ENCODE measurements at regions not wholly inside any gene's neighbourhood (a gene's known extent, or its start where the extent isn't known, plus 50 kb on each side); places are given as distances from the start of the nearest gene placed in this dataset.

DNA sequence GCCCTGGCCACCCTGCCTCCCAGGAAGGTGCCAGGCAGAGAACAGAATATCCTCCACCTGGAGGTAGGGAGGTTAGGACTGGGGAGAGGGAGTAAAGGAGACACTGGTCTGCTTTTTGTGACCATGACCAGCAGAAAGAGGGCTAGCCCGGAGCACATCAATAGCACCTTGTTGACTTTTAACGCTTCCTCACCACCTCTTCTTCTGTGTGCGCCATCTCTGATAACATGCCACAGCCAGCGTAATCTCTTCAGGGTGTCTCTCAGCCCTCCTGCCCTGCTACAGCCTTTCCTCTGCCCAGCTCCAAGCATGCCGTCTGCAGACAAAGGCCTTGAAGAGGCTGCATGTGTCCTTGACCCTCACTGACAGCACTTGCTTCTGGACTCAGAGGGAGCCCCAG lies 50.9 kb upstream of the GJA5 start:
- peaks cover 10% of the 10 kb centered on the region for H3K27me3 Mint-ChIP-seq
- DNase-seq (no peak), ATAC-seq (no peak)
- H3K4me3 Mint-ChIP-seq = no peak overlapping the region
- H3K27ac Mint-ChIP-seq = no peak overlapping the region
- H3K36me3 Mint-ChIP-seq (ENCODE audit: low read depth) = peaks cover 3% of the 10 kb centered on the region
- H3K9me3 ChIP-seq (ENCODE audit: control insufficient read depth, low read length, poor library complexity, severe bottlenecking) = no peaks in the 10 kb centered on the region
- H3K4me1 Mint-ChIP-seq = peaks cover 5% of the 10 kb centered on the region

DNA sequence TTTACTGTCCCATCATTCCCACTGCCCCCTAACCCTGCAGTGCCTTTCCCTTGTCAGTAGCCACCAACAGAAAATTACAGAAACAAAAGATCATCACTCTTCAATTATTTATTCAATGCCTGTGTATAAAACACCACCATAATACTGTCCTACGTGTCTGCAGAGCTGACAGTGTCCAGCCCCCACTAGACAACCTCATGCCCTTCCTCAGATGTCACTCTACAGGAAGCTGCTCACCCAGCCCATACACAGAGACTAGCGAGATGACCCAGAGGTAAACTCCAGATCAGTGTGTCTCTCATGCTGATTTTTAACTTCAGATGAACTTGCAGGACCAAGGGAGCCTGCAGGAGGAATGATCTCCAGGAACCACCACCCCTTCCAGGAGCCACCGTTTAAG lies 51.3 kb upstream of the GJA5 start:
- peaks cover 5% of the 10 kb centered on the region for H3K4me1 Mint-ChIP-seq
- no peak for DNase-seq
- H3K27me3 Mint-ChIP-seq = peaks cover 10% of the 10 kb centered on the region
- H3K36me3 Mint-ChIP-seq (ENCODE audit: low read depth) = peaks cover 3% of the 10 kb centered on the region
- no peak for ATAC-seq
- no peaks in the 10 kb centered on the region for H3K9me3 ChIP-seq (ENCODE audit: control insufficient read depth, low read length, poor library complexity, severe bottlenecking)
- H3K4me3 Mint-ChIP-seq = no peak overlapping the region
- no peak overlapping the region for H3K27ac Mint-ChIP-seq

DNA sequence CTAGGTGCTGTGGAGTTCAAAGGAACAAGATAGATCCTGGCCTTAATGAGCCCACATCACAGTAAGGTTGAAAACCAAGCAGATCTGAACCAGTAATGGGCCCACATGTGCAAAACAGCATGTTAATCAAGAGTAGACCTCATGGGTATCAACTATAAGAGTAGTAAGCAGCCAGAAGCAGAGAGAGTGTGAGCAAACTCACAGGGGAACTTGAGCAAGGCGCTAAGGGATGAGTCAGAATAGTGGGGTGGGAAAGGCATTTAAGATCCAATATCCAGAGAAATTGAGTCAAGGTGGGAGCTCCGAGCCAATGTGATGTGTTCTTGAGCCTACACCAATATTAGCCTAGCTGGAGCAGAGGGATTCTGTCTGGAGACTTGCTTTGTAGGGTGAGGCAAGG lies 52.4 kb upstream of the GJA5 start:
- H3K27me3 Mint-ChIP-seq = peaks cover 10% of the 10 kb centered on the region
- no peak overlapping the region for H3K4me3 Mint-ChIP-seq
- DNase-seq (no peak), ATAC-seq (no peak)
- H3K27ac Mint-ChIP-seq = no peak overlapping the region
- peaks cover 3% of the 10 kb centered on the region for H3K36me3 Mint-ChIP-seq (ENCODE audit: low read depth)
- peaks cover 5% of the 10 kb centered on the region for H3K4me1 Mint-ChIP-seq
- H3K9me3 ChIP-seq (ENCODE audit: control insufficient read depth, low read length, poor library complexity, severe bottlenecking) = no peaks in the 10 kb centered on the region

DNA sequence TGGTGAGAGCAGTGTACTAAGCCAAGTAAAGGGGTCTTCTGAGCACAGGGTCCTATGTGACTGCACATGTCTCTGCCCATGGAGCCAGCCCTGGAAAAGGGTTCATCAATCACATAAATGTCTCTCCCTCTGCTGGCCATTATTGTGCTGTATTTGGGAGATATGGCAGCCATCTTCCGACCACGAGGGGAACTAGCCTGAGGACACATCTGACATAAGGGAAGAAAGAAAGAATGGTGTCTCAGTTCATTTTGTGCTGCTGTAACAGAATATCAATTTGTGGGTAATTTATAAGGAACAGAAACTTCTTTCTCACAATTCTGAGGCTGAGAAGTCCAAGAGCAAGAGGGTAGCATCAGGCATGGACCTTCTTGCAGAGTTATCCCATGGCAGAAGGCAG lies 55.1 kb upstream of the GJA5 start:
- Mint-ChIP-seq H3K27ac (peak overlapping the region; percentile 5), H3K4me3 (no peak overlapping the region)
- DNase-seq = no peak

DNA sequence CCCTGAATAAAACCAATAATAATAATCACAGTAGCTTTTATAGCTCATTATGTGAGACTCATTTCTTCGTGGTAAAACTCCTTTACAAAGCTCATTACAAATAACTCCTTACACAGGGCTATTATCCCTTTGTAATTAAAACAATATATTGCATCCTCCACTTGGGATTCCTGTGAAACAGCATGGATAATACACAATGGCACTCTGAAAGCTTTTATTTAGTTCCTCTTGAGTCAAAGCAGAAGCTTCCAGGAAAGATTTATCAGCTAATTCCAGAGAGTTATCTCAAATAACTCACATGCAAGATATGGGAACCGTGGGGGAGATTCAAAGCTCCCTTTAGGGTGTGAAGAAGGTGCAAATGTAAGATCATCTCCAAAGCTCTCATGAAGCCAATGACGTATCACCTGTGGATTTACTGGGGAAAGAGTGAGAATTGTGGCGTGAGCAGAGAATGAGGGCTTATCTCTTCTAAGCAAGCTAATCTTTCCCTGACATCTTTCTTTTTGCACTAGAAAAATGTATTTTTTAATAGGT lies 60.4 kb upstream of the GJA5 start:
- no peak overlapping the region for H3K4me3 Mint-ChIP-seq
- ATAC-seq (no peak), DNase-seq (no peak)
- no peaks in the 10 kb centered on the region for H3K9me3 ChIP-seq (ENCODE audit: control insufficient read depth, low read length, poor library complexity, severe bottlenecking)
- H3K27ac Mint-ChIP-seq = no peak overlapping the region
- peaks cover 4% of the 10 kb centered on the region for H3K36me3 Mint-ChIP-seq (ENCODE audit: low read depth)
- H3K4me1 Mint-ChIP-seq = no peaks in the 10 kb centered on the region
- H3K27me3 Mint-ChIP-seq = peaks cover 27% of the 10 kb centered on the region

More for the DNA sequence above, 55.1 kb upstream of the GJA5 start:
- H3K4me1 Mint-ChIP-seq = peaks cover 5% of the 10 kb centered on the region
- no peak for ATAC-seq
- peaks cover 20% of the 10 kb centered on the region for H3K27me3 Mint-ChIP-seq
- no peaks in the 10 kb centered on the region for H3K9me3 ChIP-seq (ENCODE audit: control insufficient read depth, low read length, poor library complexity, severe bottlenecking)
- H3K36me3 Mint-ChIP-seq (ENCODE audit: low read depth) = peaks cover 3% of the 10 kb centered on the region

DNA sequence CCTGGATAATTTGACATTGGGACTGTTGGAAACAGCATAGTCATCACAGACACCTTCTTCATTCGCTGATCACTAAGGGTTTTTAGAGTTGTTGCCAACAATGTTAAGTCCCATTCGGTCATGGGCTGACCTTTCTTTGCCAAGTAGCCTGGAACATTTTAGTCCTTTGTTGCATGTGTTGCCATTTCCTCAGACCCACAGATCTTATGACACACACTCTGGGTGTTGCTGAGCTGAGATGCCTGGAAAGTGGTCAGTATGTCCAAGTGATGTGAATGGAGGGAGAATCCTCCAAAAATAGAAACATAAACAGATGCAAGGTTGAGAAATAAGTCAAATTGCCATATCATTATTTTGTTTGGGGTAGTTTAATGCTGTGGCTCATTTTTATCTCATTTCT lies 61.5 kb upstream of the GJA5 start:
- no peaks in the 10 kb centered on the region for H3K9me3 ChIP-seq (ENCODE audit: control insufficient read depth, low read length, poor library complexity, severe bottlenecking)
- peaks cover 27% of the 10 kb centered on the region for H3K27me3 Mint-ChIP-seq
- DNase-seq = no peak
- H3K27ac Mint-ChIP-seq = no peak overlapping the region
- H3K36me3 Mint-ChIP-seq (ENCODE audit: low read depth) = peaks cover 4% of the 10 kb centered on the region
- ATAC-seq = no peak
- no peaks in the 10 kb centered on the region for H3K4me1 Mint-ChIP-seq
- H3K4me3 Mint-ChIP-seq = no peak overlapping the region

DNA sequence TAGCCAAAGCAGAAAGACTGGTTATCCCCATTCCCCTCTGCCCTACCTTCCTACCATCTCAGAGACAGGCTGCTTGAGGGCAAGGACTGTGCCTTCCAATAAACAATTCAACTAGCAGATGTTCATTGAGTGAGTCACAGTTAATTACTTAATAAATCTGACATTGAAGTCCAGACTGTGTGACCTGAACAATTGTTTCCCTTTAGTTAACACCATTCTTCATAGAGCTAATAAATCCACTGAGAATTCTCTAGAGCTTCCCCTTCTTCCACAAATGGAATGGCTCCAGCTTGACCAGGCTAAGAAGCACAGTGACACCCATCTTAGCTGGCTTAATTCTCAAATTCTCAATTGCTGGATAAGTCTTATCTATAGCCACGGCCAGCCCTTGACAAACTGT lies 61.9 kb upstream of the GJA5 start:
- no peak overlapping the region for H3K27ac Mint-ChIP-seq
- no peak overlapping the region for H3K4me3 Mint-ChIP-seq
- DNase-seq (no peak), ATAC-seq (no peak)
- no peaks in the 10 kb centered on the region for H3K4me1 Mint-ChIP-seq
- peaks cover 4% of the 10 kb centered on the region for H3K36me3 Mint-ChIP-seq (ENCODE audit: low read depth)
- peaks cover 27% of the 10 kb centered on the region for H3K27me3 Mint-ChIP-seq
- no peaks in the 10 kb centered on the region for H3K9me3 ChIP-seq (ENCODE audit: control insufficient read depth, low read length, poor library complexity, severe bottlenecking)

DNA sequence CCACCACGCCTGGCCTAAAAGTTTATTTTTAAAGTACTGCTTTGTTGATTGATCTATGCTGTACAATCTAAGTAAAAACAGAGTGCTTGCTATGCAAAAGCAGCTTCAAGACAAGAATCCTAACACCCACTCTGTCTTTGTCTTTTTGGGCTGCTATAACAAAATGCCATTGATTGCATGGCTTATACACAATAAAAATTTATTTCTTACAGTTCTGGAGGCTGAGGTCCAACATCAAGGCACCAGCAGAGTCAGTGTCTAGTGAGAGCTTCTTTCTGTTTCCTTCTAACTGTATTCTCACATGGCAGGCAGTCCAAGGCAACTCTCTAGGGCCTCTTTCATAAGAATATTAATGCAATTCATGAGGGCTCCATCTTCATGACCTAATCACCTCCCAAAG lies 63.6 kb upstream of the GJA5 start:
- ATAC-seq = no peak
- peaks cover 4% of the 10 kb centered on the region for H3K36me3 Mint-ChIP-seq (ENCODE audit: low read depth)
- H3K9me3 ChIP-seq (ENCODE audit: control insufficient read depth, low read length, poor library complexity, severe bottlenecking) = no peaks in the 10 kb centered on the region

DNA sequence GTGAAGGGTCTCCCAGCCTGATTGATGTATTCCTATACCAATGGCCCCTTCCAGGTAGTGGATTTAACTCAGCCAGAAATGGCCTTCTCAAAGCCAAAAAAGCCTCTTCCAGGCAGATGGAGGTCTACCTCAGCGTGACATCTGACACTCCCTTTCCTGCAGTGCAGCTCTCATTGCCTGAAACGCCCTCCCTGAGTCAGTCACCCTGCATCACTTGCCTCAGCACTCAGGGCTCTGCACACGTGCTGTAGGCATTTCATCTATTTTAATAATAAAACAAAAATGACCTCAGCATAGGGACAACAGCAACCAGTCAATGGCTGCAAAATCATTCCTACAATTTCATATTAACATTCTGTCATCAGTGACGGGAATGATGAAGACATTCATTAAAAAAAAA lies 64.4 kb upstream of the GJA5 start:
- no peaks in the 10 kb centered on the region for H3K4me1 Mint-ChIP-seq
- no peaks in the 10 kb centered on the region for H3K9me3 ChIP-seq (ENCODE audit: control insufficient read depth, low read length, poor library complexity, severe bottlenecking)
- H3K36me3 Mint-ChIP-seq (ENCODE audit: low read depth) = peaks cover 2% of the 10 kb centered on the region
- ATAC-seq (no peak), DNase-seq (no peak)
- peaks cover 21% of the 10 kb centered on the region for H3K27me3 Mint-ChIP-seq
- no peak overlapping the region for H3K27ac Mint-ChIP-seq
- no peak overlapping the region for H3K4me3 Mint-ChIP-seq

More for the DNA sequence above, 63.6 kb upstream of the GJA5 start:
- no peak overlapping the region for H3K27ac Mint-ChIP-seq
- DNase-seq = no peak
- peaks cover 25% of the 10 kb centered on the region for H3K27me3 Mint-ChIP-seq
- H3K4me1 Mint-ChIP-seq = no peaks in the 10 kb centered on the region
- no peak overlapping the region for H3K4me3 Mint-ChIP-seq

DNA sequence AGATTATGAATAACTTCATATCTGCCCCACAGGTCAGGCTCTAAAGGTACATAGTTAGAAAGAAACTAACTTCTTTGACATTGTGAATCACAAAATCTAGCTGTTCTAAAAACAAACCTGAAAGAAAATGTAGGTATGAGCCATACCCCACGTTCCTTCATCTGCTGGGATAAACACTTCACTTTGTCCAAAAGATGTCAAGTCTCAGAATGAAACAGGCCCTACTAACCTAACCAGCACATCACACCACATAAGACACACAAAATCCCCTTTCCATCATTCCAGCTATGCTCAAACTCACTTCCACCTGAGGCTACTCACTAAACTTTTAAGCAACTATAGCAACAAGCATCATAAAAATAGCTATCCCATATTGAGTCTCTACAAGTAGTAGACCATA lies 65.2 kb upstream of the GJA5 start:
- no peak overlapping the region for H3K4me3 Mint-ChIP-seq
- peaks cover 14% of the 10 kb centered on the region for H3K27me3 Mint-ChIP-seq
- no peak for ATAC-seq

DNA sequence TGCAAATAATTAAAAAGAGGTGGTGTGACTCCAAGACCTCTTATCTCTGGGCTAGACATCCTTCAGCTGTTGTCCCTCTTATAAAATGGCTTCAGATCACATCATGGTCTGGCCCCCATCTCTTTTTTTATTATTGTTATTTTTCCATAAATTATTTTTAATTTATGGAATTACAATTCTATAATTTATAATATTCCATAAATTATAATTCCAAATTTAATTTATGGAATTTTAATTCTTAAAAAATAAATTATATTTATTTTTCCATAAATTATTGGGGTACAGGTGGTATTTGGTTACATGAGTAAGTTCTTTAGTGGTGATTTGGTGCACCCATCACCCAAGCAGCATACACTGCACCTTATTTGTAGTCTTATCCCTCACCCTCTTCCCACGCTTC lies 65.9 kb upstream of the GJA5 start:
- ATAC-seq (no peak), DNase-seq (no peak)
- no peaks in the 10 kb centered on the region for H3K9me3 ChIP-seq (ENCODE audit: control insufficient read depth, low read length, poor library complexity, severe bottlenecking)
- Mint-ChIP-seq H3K36me3 (ENCODE audit: low read depth) (peaks cover 2% of the 10 kb centered on the region), H3K4me3 (no peak overlapping the region), H3K4me1 (no peaks in the 10 kb centered on the region), H3K27me3 (peaks cover 14% of the 10 kb centered on the region), H3K27ac (no peak overlapping the region)

More for the DNA sequence above, 65.2 kb upstream of the GJA5 start:
- no peaks in the 10 kb centered on the region for H3K9me3 ChIP-seq (ENCODE audit: control insufficient read depth, low read length, poor library complexity, severe bottlenecking)
- Mint-ChIP-seq H3K4me1 (no peaks in the 10 kb centered on the region), H3K36me3 (ENCODE audit: low read depth) (peaks cover 2% of the 10 kb centered on the region), H3K27ac (no peak overlapping the region)
- no peak for DNase-seq

DNA sequence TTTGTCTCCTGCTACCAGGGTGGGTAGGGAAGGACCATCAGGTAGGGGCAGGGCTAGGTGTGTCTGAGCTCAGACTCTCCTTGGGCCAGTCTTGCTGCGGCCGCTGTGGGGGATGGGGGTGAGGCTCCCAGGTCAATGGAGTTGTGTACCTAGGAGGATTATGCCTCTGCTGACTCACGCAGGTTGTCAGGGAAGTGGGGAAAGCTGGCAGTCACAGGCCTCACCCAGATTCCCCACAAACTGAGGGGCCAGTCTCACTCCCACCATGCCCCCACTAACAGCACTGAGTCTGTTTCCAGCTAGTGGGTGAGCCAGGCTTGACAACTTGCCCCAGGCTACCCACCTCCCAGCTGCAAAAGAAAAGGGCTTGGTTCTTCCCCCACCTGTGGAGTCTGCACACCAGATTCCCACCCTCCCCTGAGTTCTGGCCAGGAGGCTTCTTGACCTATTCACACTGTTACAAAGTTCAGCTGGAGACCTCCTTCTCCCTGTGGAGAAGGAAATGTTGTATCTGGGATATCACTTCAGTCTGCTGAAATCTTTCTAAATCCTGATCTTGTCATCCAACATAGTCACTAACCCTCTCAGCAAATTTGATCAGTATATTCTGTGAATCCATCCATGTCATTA lies 69.2 kb upstream of the GJA8 start:
- Mint-ChIP-seq H3K27me3 (peaks cover 52% of the 10 kb centered on the region), H3K36me3 (ENCODE audit: low read depth) (peaks cover 7% of the 10 kb centered on the region), H3K27ac (no peak overlapping the region), H3K4me3 (no peak overlapping the region), H3K4me1 (peaks cover 16% of the 10 kb centered on the region)
- ATAC-seq (no peak), DNase-seq (no peak)
- no peaks in the 10 kb centered on the region for H3K9me3 ChIP-seq (ENCODE audit: control insufficient read depth, low read length, poor library complexity, severe bottlenecking)

DNA sequence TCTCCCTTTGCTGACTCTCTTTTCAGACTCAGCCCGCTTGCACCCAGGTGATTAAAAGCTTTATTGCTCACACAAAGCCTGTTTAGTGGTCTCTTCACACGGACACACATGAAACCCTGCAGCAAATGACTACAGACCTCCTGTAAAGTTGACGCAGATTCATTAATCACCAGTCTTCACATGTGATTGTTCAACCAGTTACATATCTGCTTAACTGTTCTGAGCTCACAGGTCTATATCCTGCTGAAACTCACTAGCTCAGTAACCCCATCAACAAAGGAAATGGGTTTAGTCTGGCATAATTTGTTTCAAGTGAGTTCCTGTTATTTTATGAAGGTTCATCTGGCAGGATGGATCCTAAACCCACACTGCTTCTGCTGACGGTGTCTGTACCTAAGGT lies 68.4 kb upstream of the GJA8 start:
- no peak for DNase-seq
- no peak overlapping the region for H3K4me3 Mint-ChIP-seq
- H3K4me1 Mint-ChIP-seq = peaks cover 16% of the 10 kb centered on the region

DNA sequence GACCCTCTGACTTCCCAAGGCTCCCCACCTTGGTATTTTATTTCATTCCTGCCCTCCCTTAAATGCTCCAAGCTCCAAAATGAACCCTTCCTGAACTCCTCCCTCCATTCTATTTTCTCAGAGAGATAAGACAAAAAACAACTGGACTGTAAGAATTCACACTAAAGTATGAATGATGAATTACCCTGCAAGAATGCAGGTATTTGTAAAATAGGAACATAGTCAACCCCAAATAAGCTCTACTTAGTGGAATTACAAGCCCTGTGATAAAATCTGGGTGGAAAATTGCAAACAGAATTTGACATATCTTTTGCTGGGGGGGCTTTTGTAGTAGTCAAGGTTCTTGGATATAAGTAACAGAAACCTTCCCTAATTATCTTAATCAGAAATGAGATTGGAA lies 67.8 kb upstream of the GJA8 start:
- Mint-ChIP-seq H3K27ac (no peak overlapping the region), H3K4me1 (peaks cover 16% of the 10 kb centered on the region), H3K4me3 (no peak overlapping the region), H3K36me3 (ENCODE audit: low read depth) (peaks cover 7% of the 10 kb centered on the region), H3K27me3 (peaks cover 56% of the 10 kb centered on the region)
- ATAC-seq (no peak), DNase-seq (no peak)
- H3K9me3 ChIP-seq (ENCODE audit: control insufficient read depth, low read length, poor library complexity, severe bottlenecking) = no peaks in the 10 kb centered on the region

More for the DNA sequence above, 68.4 kb upstream of the GJA8 start:
- no peaks in the 10 kb centered on the region for H3K9me3 ChIP-seq (ENCODE audit: control insufficient read depth, low read length, poor library complexity, severe bottlenecking)
- Mint-ChIP-seq H3K27me3 (peaks cover 56% of the 10 kb centered on the region), H3K27ac (no peak overlapping the region), H3K36me3 (ENCODE audit: low read depth) (peaks cover 7% of the 10 kb centered on the region)
- ATAC-seq = no peak
